ENCODE measurements at regions not wholly inside any gene's neighbourhood (a gene's known extent, or its start where the extent isn't known, plus 50 kb on each side); places are given as distances from the start of the nearest gene placed in this dataset.

DNA sequence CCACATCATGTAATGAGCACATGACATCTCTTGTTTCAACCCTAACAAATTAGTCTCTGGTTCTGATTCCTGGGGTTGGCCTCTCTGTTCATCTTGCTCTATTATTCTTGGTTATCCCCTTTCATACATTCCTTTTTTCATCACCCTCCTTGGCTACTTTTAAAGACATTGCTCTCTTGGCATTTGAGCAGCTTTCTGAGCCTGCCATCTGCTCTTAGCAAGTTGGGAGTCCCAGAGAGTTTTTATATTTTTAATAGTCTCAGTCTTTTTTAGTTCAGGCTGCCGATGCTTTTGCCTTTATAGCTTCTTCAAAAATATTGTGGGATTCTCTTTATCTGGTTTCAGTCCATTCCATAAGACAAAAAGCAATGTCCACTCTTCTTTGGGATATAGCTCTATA lies 1270.9 kb downstream of the ADGRL3 start:
- Histone ChIP-seq H3K36me3 (ENCODE audit: insufficient read depth, low read length) (no peaks in the 10 kb centered on the region), H4K20me1 (ENCODE audit: insufficient read depth, low read length) (no peaks in the 10 kb centered on the region), H3K9me3 (ENCODE audit: low read length) (peaks cover 2% of the 10 kb centered on the region; the same call in 1 of the 2 replicates), H2AFZ (ENCODE audit: low read length) (no peak overlapping the region), H3K4me3 (ENCODE audit: low read depth, low read length, poor library complexity, severe bottlenecking) (no peak overlapping the region), H3K27ac (ENCODE audit: low read depth, low read length, poor library complexity, severe bottlenecking) (no peak overlapping the region), H3K79me2 (ENCODE audit: insufficient read depth, low read depth, low read length) (no peaks in the 10 kb centered on the region), H3K9me2 (ENCODE audit: insufficient read depth, low read length) (no peaks in the 10 kb centered on the region), H3K4me2 (ENCODE audit: low read length) (no peak overlapping the region), H3K4me1 (ENCODE audit: insufficient read depth, low read length, poor library complexity, severe bottlenecking) (no peaks in the 10 kb centered on the region)
- BruUV-seq (replicated peaks): no TSS peak
- DNase-seq (ENCODE audit: low spot score): no peak
- no peak for TF ChIP-seq EZH2phosphoT487 (IDR thresholded peaks at IDR 0.05; ENCODE audit: borderline replicate concordance, low read depth, low read length)
- no peak for TF ChIP-seq CTCF (conservative IDR thresholded peaks at IDR 0.05; ENCODE audit: low read length)
- CTCF ChIA-PET (ENCODE audit: unreplicated experiment): no interaction called here
- POLR2A ChIA-PET: no interaction called here
- intact Hi-C loops (cut with micrococcal nuclease; ENCODE audit: unreplicated experiment): no loop called here

DNA sequence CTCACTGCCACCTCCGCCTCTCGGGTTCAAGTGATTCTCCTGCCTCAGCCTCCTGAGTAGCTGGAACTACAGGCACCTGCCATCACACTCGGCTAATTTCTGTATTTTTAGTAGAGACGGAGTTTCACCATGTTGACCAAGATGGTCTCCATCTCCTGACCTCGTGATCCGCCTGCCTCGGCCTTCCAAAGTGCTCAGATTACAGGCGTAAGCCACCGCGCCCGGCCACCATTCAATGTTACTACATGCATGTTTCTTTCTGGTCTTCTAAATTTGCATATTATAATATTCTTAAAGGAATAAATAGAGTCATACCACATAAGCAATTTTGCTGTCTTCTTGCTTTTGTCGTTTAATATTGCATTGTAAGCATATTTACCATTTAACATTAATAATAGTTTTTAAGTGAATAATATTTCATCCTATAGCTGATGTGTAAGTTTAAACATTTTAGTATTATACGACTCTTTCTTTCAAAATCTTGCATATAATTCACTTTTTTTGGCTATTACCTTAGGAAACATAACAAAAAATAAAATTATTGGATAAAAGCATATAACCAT lies 1270.4 kb downstream of the ADGRL3 start:
- TF ChIP-seq CTCF (conservative IDR thresholded peaks at IDR 0.05; ENCODE audit: low read length) (no peak), EZH2phosphoT487 (IDR thresholded peaks at IDR 0.05; ENCODE audit: borderline replicate concordance, low read depth, low read length) (no peak)
- no peak overlapping the region for H3K4me3 ChIP-seq (ENCODE audit: low read depth, low read length, poor library complexity, severe bottlenecking)
- H3K27ac ChIP-seq (ENCODE audit: low read depth, low read length, poor library complexity, severe bottlenecking): no peak overlapping the region
- ChIA-PET POLR2A (no interaction called here), CTCF (ENCODE audit: unreplicated experiment) (no interaction called here)
- DNase-seq (ENCODE audit: low spot score): no peak
- H2AFZ ChIP-seq (ENCODE audit: low read length): no peak overlapping the region
- no TSS peak for BruUV-seq (replicated peaks)
- H3K4me1 ChIP-seq (ENCODE audit: insufficient read depth, low read length, poor library complexity, severe bottlenecking): no peaks in the 10 kb centered on the region
- no peaks in the 10 kb centered on the region for H3K79me2 ChIP-seq (ENCODE audit: insufficient read depth, low read depth, low read length)
- peaks cover 4% of the 10 kb centered on the region; the same call in 1 of the 2 replicates for H3K9me3 ChIP-seq (ENCODE audit: low read length)
- H4K20me1 ChIP-seq (ENCODE audit: insufficient read depth, low read length): no peaks in the 10 kb centered on the region
- H3K36me3 ChIP-seq (ENCODE audit: insufficient read depth, low read length): no peaks in the 10 kb centered on the region
- H3K9me2 ChIP-seq (ENCODE audit: insufficient read depth, low read length): no peaks in the 10 kb centered on the region
- intact Hi-C loops (cut with micrococcal nuclease; ENCODE audit: unreplicated experiment): no loop called here
- H3K4me2 ChIP-seq (ENCODE audit: low read length): no peak overlapping the region

GRCh38 chr4:62470020-62470419 lies 1269.9 kb downstream of the ADGRL3 start:
- Histone ChIP-seq H4K20me1 (ENCODE audit: insufficient read depth, low read length) (no peaks in the 10 kb centered on the region), H3K79me2 (ENCODE audit: insufficient read depth, low read depth, low read length) (no peaks in the 10 kb centered on the region), H2AFZ (ENCODE audit: low read length) (no peak overlapping the region), H3K9me2 (ENCODE audit: insufficient read depth, low read length) (no peaks in the 10 kb centered on the region), H3K36me3 (ENCODE audit: insufficient read depth, low read length) (no peaks in the 10 kb centered on the region), H3K9me3 (ENCODE audit: low read length) (peaks cover 4% of the 10 kb centered on the region; the same call in 1 of the 2 replicates), H3K4me3 (ENCODE audit: low read depth, low read length, poor library complexity, severe bottlenecking) (no peak overlapping the region), H3K4me1 (ENCODE audit: insufficient read depth, low read length, poor library complexity, severe bottlenecking) (no peaks in the 10 kb centered on the region), H3K4me2 (ENCODE audit: low read length) (no peak overlapping the region), H3K27ac (ENCODE audit: low read depth, low read length, poor library complexity, severe bottlenecking) (no peak overlapping the region)
- ChIA-PET CTCF (ENCODE audit: unreplicated experiment) (no interaction called here), POLR2A (interaction anchor here (0.6 kb wide), 1 partner anchor 1133 kb away, joined by 3 read pairs; no protein-coding TSS in a partner anchor)
- intact Hi-C loops (cut with micrococcal nuclease; ENCODE audit: unreplicated experiment): no loop called here
- BruUV-seq (replicated peaks): no TSS peak
- no peak for DNase-seq (ENCODE audit: low spot score)
- no peak for TF ChIP-seq CTCF (conservative IDR thresholded peaks at IDR 0.05; ENCODE audit: low read length)
- no peak for TF ChIP-seq EZH2phosphoT487 (IDR thresholded peaks at IDR 0.05; ENCODE audit: borderline replicate concordance, low read depth, low read length)

All from OCI-LY7 (cell line).